ENCODE measurements at regions not wholly inside any gene's neighbourhood (a gene's known extent, or its start where the extent isn't known, plus 50 kb on each side); places are given as distances from the start of the nearest gene placed in this dataset.
"Not testable (repeated sequence)": the region's sequence is repeated elsewhere in the genome, so short reads cannot be mapped to it uniquely, and the experiment has no call there.

GRCh38 chr11:69913591-69914285 lies 94.5 kb upstream of the FGF3 start:
- Histone ChIP-seq H3K27ac (ENCODE audit: low read length) (no peak overlapping the region), H3K4me3 (ENCODE audit: control insufficient read depth in 1 of 2, extremely low read depth in 1 of 2, low read length in 1 of 2) (no peak overlapping the region), H3K9me3 (no peaks in the 10 kb centered on the region), H3K4me1 (ENCODE audit: control insufficient read depth in 1 of 2, extremely low read depth in 1 of 2, insufficient read depth in 2 of 2, low read length in 2 of 2) (peaks cover 0 to 8% of the 10 kb centered on the region in 2 experiments), H3K36me3 (ENCODE audit: control insufficient read depth in 2 of 2, extremely low read depth in 1 of 2, insufficient read depth in 1 of 2, low read length in 1 of 2) (no peaks in the 10 kb centered on the region), H3K27me3 (replicated peaks in 1 of 2; ENCODE audit: control insufficient read depth in 2 of 2, extremely low read depth in 1 of 2, insufficient read depth in 2 of 2, low read length in 1 of 2) (peaks cover 2 to 82% of the 10 kb centered on the region in 2 experiments)
- Mint-ChIP-seq H3K4me3 (no peak overlapping the region), H3K4me1 (peaks cover 0 to 7% (median 2%) of the 10 kb centered on the region in 3 donors), H3K9me3 (no peaks in the 10 kb centered on the region), H3K27me3 (peaks cover 21 to 29% of the 10 kb centered on the region in 2 donors), H3K36me3 (no peaks in the 10 kb centered on the region), H3K27ac (no peak overlapping the region)
- whole genome bisulfite sequencing (ENCODE audit: insufficient coverage), result 61% methylated on average over 7 of the region's 12 CpGs
- ATAC-seq (replicated peaks in 1 of 4) (no peak), DNase-seq (peak in 1 of 35 experiments; percentile 16)
- POLR2A ChIA-PET, result no interaction called here
- CTCF ChIA-PET, result interaction anchor here in 1 of 2 donors (0.6 kb wide), 1 partner anchor 1164 kb away, joined by 3 read pairs; no protein-coding TSS in a partner anchor

- ChIA-PET POLR2A (no interaction called here), CTCF (no interaction called here)
- DNase-seq, result peak in 1 of 35 experiments; percentile 20
- Histone ChIP-seq H3K36me3 (ENCODE audit: control insufficient read depth in 2 of 2, extremely low read depth in 1 of 2, insufficient read depth in 1 of 2, low read length in 1 of 2) (no peaks in the 10 kb centered on the region), H3K4me1 (ENCODE audit: control insufficient read depth in 1 of 2, extremely low read depth in 1 of 2, insufficient read depth in 2 of 2, low read length in 2 of 2) (peaks cover 0 to 13% of the 10 kb centered on the region in 2 experiments), H3K27me3 (replicated peaks in 1 of 2; ENCODE audit: control insufficient read depth in 2 of 2, extremely low read depth in 1 of 2, insufficient read depth in 2 of 2, low read length in 1 of 2) (peaks cover 2 to 82% of the 10 kb centered on the region in 2 experiments), H3K4me3 (ENCODE audit: control insufficient read depth in 1 of 2, extremely low read depth in 1 of 2, low read length in 1 of 2) (no peak overlapping the region), H3K27ac (ENCODE audit: low read length) (no peak overlapping the region), H3K9me3 (no peaks in the 10 kb centered on the region)
- Mint-ChIP-seq H3K36me3 (no peaks in the 10 kb centered on the region), H3K27ac (no peak overlapping the region), H3K27me3 (peaks cover 24 to 32% of the 10 kb centered on the region in 2 donors), H3K4me3 (no peak overlapping the region), H3K9me3 (no peaks in the 10 kb centered on the region), H3K4me1 (peaks cover 2 to 10% (median 2%) of the 10 kb centered on the region in 3 donors)
- no peak for ATAC-seq (replicated peaks in 1 of 4)
- 50% methylated on average over 7 of the region's 18 CpGs for WGBS (ENCODE audit: insufficient coverage)
Measured at GRCh38 chr11:69914286-69915150, 95.3 kb upstream of the FGF3 start.

GRCh38 chr11:69915151-69915500 lies 95.9 kb upstream of the FGF3 start:
- H3K9me3 ChIP-seq, result no peaks in the 10 kb centered on the region
- no peak overlapping the region for H3K27ac ChIP-seq (ENCODE audit: low read length)
- POLR2A ChIA-PET, result no interaction called here
- H3K27me3 ChIP-seq (replicated peaks in 1 of 2; ENCODE audit: control insufficient read depth in 2 of 2, extremely low read depth in 1 of 2, insufficient read depth in 2 of 2, low read length in 1 of 2), result peaks cover 2 to 82% of the 10 kb centered on the region in 2 experiments
- peaks cover 26 to 32% of the 10 kb centered on the region in 2 donors for H3K27me3 Mint-ChIP-seq
- no peak overlapping the region for H3K4me3 Mint-ChIP-seq
- no peak overlapping the region for H3K27ac Mint-ChIP-seq
- no peak for ATAC-seq (replicated peaks in 1 of 4)
- peak in 1 of 35 experiments; percentile 8 for DNase-seq
- H3K4me1 Mint-ChIP-seq, result peaks cover 2 to 11% (median 2%) of the 10 kb centered on the region in 3 donors
- no peaks in the 10 kb centered on the region for H3K9me3 Mint-ChIP-seq
- CTCF ChIA-PET, result no interaction called here
- WGBS (ENCODE audit: insufficient coverage), result 54% methylated on average over 6 of the region's 6 CpGs
- H3K4me1 ChIP-seq (ENCODE audit: control insufficient read depth in 1 of 2, extremely low read depth in 1 of 2, insufficient read depth in 2 of 2, low read length in 2 of 2), result peaks cover 0 to 13% of the 10 kb centered on the region in 2 experiments
- H3K36me3 Mint-ChIP-seq, result no peaks in the 10 kb centered on the region
- no peak overlapping the region for H3K4me3 ChIP-seq (ENCODE audit: control insufficient read depth in 1 of 2, extremely low read depth in 1 of 2, low read length in 1 of 2)
- no peaks in the 10 kb centered on the region for H3K36me3 ChIP-seq (ENCODE audit: control insufficient read depth in 2 of 2, extremely low read depth in 1 of 2, insufficient read depth in 1 of 2, low read length in 1 of 2)

- Mint-ChIP-seq H3K27me3 (peaks cover 26 to 28% of the 10 kb centered on the region in 2 donors), H3K4me1 (peaks cover 2 to 11% (median 2%) of the 10 kb centered on the region in 3 donors), H3K27ac (no peak overlapping the region), H3K9me3 (no peaks in the 10 kb centered on the region), H3K36me3 (no peaks in the 10 kb centered on the region), H3K4me3 (no peak overlapping the region)
- peak in 12 of 35 experiments; percentile 3 to 48 (median 22) for DNase-seq
- ATAC-seq (replicated peaks in 1 of 4), result no peak
- Histone ChIP-seq H3K4me1 (ENCODE audit: control insufficient read depth in 1 of 2, extremely low read depth in 1 of 2, insufficient read depth in 2 of 2, low read length in 2 of 2) (peaks cover 0 to 13% of the 10 kb centered on the region in 2 experiments), H3K27me3 (replicated peaks in 1 of 2; ENCODE audit: control insufficient read depth in 2 of 2, extremely low read depth in 1 of 2, insufficient read depth in 2 of 2, low read length in 1 of 2) (peaks cover 2 to 82% of the 10 kb centered on the region in 2 experiments), H3K4me3 (ENCODE audit: control insufficient read depth in 1 of 2, extremely low read depth in 1 of 2, low read length in 1 of 2) (no peak overlapping the region), H3K9me3 (no peaks in the 10 kb centered on the region), H3K36me3 (ENCODE audit: control insufficient read depth in 2 of 2, extremely low read depth in 1 of 2, insufficient read depth in 1 of 2, low read length in 1 of 2) (no peaks in the 10 kb centered on the region), H3K27ac (ENCODE audit: low read length) (no peak overlapping the region)
- 46% methylated on average over 6 of the region's 18 CpGs for WGBS (ENCODE audit: insufficient coverage)
- CTCF ChIA-PET, result interaction anchor here in 1 of 2 donors (0.7 kb wide), 1 partner anchor 1107 kb away, joined by 5 read pairs; no protein-coding TSS in a partner anchor
- POLR2A ChIA-PET, result no interaction called here
Measured at GRCh38 chr11:69915501-69916250, 96.5 kb upstream of the FGF3 start.

GRCh38 chr11:69916251-69916649 lies 97.0 kb upstream of the FGF3 start:
- not testable (repeated sequence) for ATAC-seq (replicated peaks in 1 of 4)

More at GRCh38 chr11:69916251-69916649, 97.0 kb upstream of the FGF3 start:
- H3K36me3 Mint-ChIP-seq; H3K4me3 ChIP-seq (ENCODE audit: control insufficient read depth in 1 of 2, extremely low read depth in 1 of 2, low read length in 1 of 2); H3K9me3 ChIP-seq; H3K36me3 ChIP-seq (ENCODE audit: control insufficient read depth in 2 of 2, extremely low read depth in 1 of 2, insufficient read depth in 1 of 2, low read length in 1 of 2); POLR2A ChIA-PET; H3K9me3 Mint-ChIP-seq; H3K27ac ChIP-seq (ENCODE audit: low read length); H3K27ac Mint-ChIP-seq; H3K4me3 Mint-ChIP-seq: not testable (repeated sequence)
- Histone ChIP-seq H3K4me1 (ENCODE audit: control insufficient read depth in 1 of 2, extremely low read depth in 1 of 2, insufficient read depth in 2 of 2, low read length in 2 of 2) (peaks cover 0 to 13% of the 10 kb centered on the region in 2 experiments), H3K27me3 (replicated peaks in 1 of 2; ENCODE audit: control insufficient read depth in 2 of 2, extremely low read depth in 1 of 2, insufficient read depth in 2 of 2, low read length in 1 of 2) (peaks cover 2 to 82% of the 10 kb centered on the region in 2 experiments)
- peaks cover 2 to 11% (median 2%) of the 10 kb centered on the region in 3 donors for H3K4me1 Mint-ChIP-seq
- H3K27me3 Mint-ChIP-seq, result peaks cover 25 to 26% of the 10 kb centered on the region in 2 donors
- CTCF ChIA-PET, result interaction anchor here in 1 of 2 donors (0.7 kb wide), 1 partner anchor 1108 kb away, joined by 5 read pairs; no protein-coding TSS in a partner anchor
- WGBS (ENCODE audit: insufficient coverage), result 56% methylated on average over 8 of the region's 8 CpGs
- peak in 1 of 35 experiments; percentile 19 for DNase-seq
